22Rv1 (cell line): ENCODE measurements at regions not wholly inside any gene's neighbourhood (a gene's known extent, or its start where the extent isn't known, plus 50 kb on each side); places are given as distances from the start of the nearest gene placed in this dataset.

ENCODE experiments used
- CTCF ChIP-seq: fragments of 450-650 bp; IDR thresholded peaks from 2 replicates; pipeline ENCODE4 v1.5.1; 2017; ENCODE audit warnings: mild to moderate bottlenecking
- ZFX ChIP-seq: fragments of 450-650 bp; IDR thresholded peaks from 2 replicates; pipeline ENCODE4 v1.6.1; 2017; ENCODE audit warnings: antibody characterized with exemption, borderline replicate concordance

- TF ChIP-seq CTCF (no peak), ZFX (no peak)
Measured at GRCh38 chr11:122486793-122487495, 168.6 kb upstream of the UBASH3B start.
